Sigmoid colon (tissue), 4 donors: ENCODE measurements at regions not wholly inside any gene's neighbourhood (a gene's known extent, or its start where the extent isn't known, plus 50 kb on each side); places are given as distances from the start of the nearest gene placed in this dataset.

Experiments used
- EP300 ChIP-seq, 4 donors: sonication (generic); formaldehyde crosslinking; IDR thresholded peaks; one replicate each; pipeline ENCODE4 v1.6.1; 2017; ENCODE audit warnings: antibody characterized with exemption in 4 of 4
- POLR2A ChIP-seq, 2 donors: fragments of 450-650 bp; IDR thresholded peaks; one replicate each; pipeline ENCODE4 v1.6.1; 2016; ENCODE audit warnings: antibody characterized with exemption in 2 of 2, mild to moderate bottlenecking in 2 of 2, moderate library complexity in 2 of 2
- POLR2AphosphoS5 ChIP-seq, 4 donors: sonication (generic); formaldehyde crosslinking; IDR thresholded peaks; one replicate each; pipeline ENCODE4 v1.6.1; 2017; ENCODE audit warnings: antibody characterized with exemption in 4 of 4
- TF ChIP-seq, protein P1 (sequence below), 4 experiments: fragments of 450-650 bp in 3 of 4; fragments of 200-600 bp in 1 of 4; IDR thresholded peaks; one replicate each; pipeline ENCODE4 v1.5.1; 2016 to 2019; ENCODE audit warnings: antibody characterized with exemption in 4 of 4, mild to moderate bottlenecking in 3 of 4, moderate library complexity in 2 of 4

DNA sequence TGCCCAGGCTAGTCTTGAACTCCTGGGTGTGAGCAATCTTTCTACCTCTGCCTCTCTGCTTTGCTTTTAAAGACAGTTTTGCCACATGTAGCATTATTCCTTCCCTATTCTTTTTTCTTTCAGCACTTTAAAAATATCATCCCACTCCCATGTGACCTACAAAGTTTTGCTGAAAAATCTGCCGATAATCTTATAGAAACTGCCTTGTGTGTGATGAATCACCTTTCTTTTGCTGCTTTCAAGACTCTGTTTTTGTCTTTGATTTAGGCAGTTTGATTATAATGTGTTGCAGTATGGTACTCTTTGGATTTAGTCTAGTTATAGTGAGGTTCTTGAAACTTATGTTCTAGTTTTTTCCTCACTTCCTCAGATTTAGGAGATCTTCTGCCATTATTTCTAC lies 142.0 kb upstream of the KIF2B start:
- TF ChIP-seq, protein P1, sequence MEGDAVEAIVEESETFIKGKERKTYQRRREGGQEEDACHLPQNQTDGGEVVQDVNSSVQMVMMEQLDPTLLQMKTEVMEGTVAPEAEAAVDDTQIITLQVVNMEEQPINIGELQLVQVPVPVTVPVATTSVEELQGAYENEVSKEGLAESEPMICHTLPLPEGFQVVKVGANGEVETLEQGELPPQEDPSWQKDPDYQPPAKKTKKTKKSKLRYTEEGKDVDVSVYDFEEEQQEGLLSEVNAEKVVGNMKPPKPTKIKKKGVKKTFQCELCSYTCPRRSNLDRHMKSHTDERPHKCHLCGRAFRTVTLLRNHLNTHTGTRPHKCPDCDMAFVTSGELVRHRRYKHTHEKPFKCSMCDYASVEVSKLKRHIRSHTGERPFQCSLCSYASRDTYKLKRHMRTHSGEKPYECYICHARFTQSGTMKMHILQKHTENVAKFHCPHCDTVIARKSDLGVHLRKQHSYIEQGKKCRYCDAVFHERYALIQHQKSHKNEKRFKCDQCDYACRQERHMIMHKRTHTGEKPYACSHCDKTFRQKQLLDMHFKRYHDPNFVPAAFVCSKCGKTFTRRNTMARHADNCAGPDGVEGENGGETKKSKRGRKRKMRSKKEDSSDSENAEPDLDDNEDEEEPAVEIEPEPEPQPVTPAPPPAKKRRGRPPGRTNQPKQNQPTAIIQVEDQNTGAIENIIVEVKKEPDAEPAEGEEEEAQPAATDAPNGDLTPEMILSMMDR (IDR thresholded peaks at IDR 0.05) = no peak
- TF ChIP-seq POLR2A (IDR thresholded peaks at IDR 0.05) (no peak), POLR2AphosphoS5 (IDR thresholded peaks at IDR 0.05) (no peak), EP300 (IDR thresholded peaks at IDR 0.05) (no peak)
